Central memory CD8-positive, alpha-beta T cell (primary cell): ENCODE measurements at regions not wholly inside any gene's neighbourhood (a gene's known extent, or its start where the extent isn't known, plus 50 kb on each side); places are given as distances from the start of the nearest gene placed in this dataset.
"Not testable (repeated sequence)": the region's sequence is repeated elsewhere in the genome, so short reads cannot be mapped to it uniquely, and the experiment has no call there.

ENCODE experiments used
- ATAC-seq: fragments of 150-1000 bp; cut with Tn5 transposase; replicated peaks from 2 replicates; pipeline ENCODE4 v1.10.0; 2022; ENCODE audit warnings: mild to moderate bottlenecking, moderate FRiP score, moderate number of reproducible peaks; ENCODE audit not compliant: poor library complexity, severe bottlenecking; ENCODE audit errors: extremely low read depth
- DNase-seq, 2 donors: peaks; one replicate each; pipeline ENCODE4 v3.0.0; 2021; ENCODE audit warnings: low spot score in 2 of 2
- H3K27ac Mint-ChIP-seq: one replicate; pipeline ENCODE4 v1.8.0; 2022; ENCODE audit warnings: low read depth, mild to moderate bottlenecking, moderate library complexity, mixed read lengths
- H3K27me3 Mint-ChIP-seq: one replicate; pipeline ENCODE4 v1.8.0; 2022; ENCODE audit warnings: mixed read lengths
- H3K36me3 Mint-ChIP-seq: one replicate; pipeline ENCODE4 v1.8.0; 2022; ENCODE audit warnings: mild to moderate bottlenecking, moderate library complexity, mixed read lengths; ENCODE audit not compliant: insufficient read depth
- H3K4me1 Mint-ChIP-seq: one replicate; pipeline ENCODE4 v1.8.0; 2022; ENCODE audit warnings: mixed read lengths
- H3K4me3 Mint-ChIP-seq: one replicate; pipeline ENCODE4 v1.8.0; 2022; ENCODE audit warnings: mild to moderate bottlenecking, moderate library complexity, mixed read lengths
- H3K9me3 Mint-ChIP-seq: one replicate; pipeline ENCODE4 v1.8.0; 2022; ENCODE audit warnings: mixed read lengths

- H3K9me3 Mint-ChIP-seq, result peaks cover 10% of the 10 kb centered on the region
- no peaks in the 10 kb centered on the region for H3K36me3 Mint-ChIP-seq
- no peaks in the 10 kb centered on the region for H3K27me3 Mint-ChIP-seq
- H3K4me3 Mint-ChIP-seq, result no peak overlapping the region
- DNase-seq, result no peak
- H3K4me1 Mint-ChIP-seq, result no peaks in the 10 kb centered on the region
- H3K27ac Mint-ChIP-seq, result no peak overlapping the region
- no peak for ATAC-seq
Observed at GRCh38 chr5:2366816-2367215, 384.7 kb downstream of the IRX2 start.

- Mint-ChIP-seq H3K9me3 (peaks cover 6% of the 10 kb centered on the region), H3K27ac (no peak overlapping the region), H3K27me3 (peaks cover 10% of the 10 kb centered on the region), H3K36me3 (no peaks in the 10 kb centered on the region), H3K4me1 (no peaks in the 10 kb centered on the region), H3K4me3 (no peak overlapping the region)
- DNase-seq (no peak), ATAC-seq (no peak)
Observed at GRCh38 chr5:2357309-2357708, 394.2 kb downstream of the IRX2 start.

GRCh38 chr5:2355859-2356258 lies 395.6 kb downstream of the IRX2 start:
- H3K27me3 Mint-ChIP-seq, result peaks cover 10% of the 10 kb centered on the region
- no peaks in the 10 kb centered on the region for H3K4me1 Mint-ChIP-seq
- ATAC-seq (no peak), DNase-seq (no peak)
- peaks cover 11% of the 10 kb centered on the region for H3K9me3 Mint-ChIP-seq
- no peak overlapping the region for H3K4me3 Mint-ChIP-seq
- no peak overlapping the region for H3K27ac Mint-ChIP-seq
- no peaks in the 10 kb centered on the region for H3K36me3 Mint-ChIP-seq

- DNase-seq (no peak), ATAC-seq (no peak)
- Mint-ChIP-seq H3K27ac (no peak overlapping the region), H3K4me1 (no peaks in the 10 kb centered on the region), H3K27me3 (peaks cover 10% of the 10 kb centered on the region), H3K9me3 (peaks cover 11% of the 10 kb centered on the region), H3K4me3 (no peak overlapping the region), H3K36me3 (no peaks in the 10 kb centered on the region)
Observed at GRCh38 chr5:2353871-2354440, 397.5 kb downstream of the IRX2 start.

GRCh38 chr5:2353211-2353610 lies 398.3 kb downstream of the IRX2 start:
- H3K27ac Mint-ChIP-seq, result no peak overlapping the region
- DNase-seq, result no peak
- peaks cover 17% of the 10 kb centered on the region for H3K9me3 Mint-ChIP-seq
- H3K4me1 Mint-ChIP-seq, result no peaks in the 10 kb centered on the region
- H3K27me3 Mint-ChIP-seq, result peaks cover 10% of the 10 kb centered on the region
- no peak overlapping the region for H3K4me3 Mint-ChIP-seq
- no peak for ATAC-seq
- no peaks in the 10 kb centered on the region for H3K36me3 Mint-ChIP-seq

GRCh38 chr5:2352101-2352861 lies 399.2 kb downstream of the IRX2 start:
- H3K4me1 Mint-ChIP-seq, result no peaks in the 10 kb centered on the region
- peaks cover 10% of the 10 kb centered on the region for H3K27me3 Mint-ChIP-seq
- no peaks in the 10 kb centered on the region for H3K36me3 Mint-ChIP-seq
- DNase-seq (no peak), ATAC-seq (no peak)
- peaks cover 22% of the 10 kb centered on the region for H3K9me3 Mint-ChIP-seq
- no peak overlapping the region for H3K27ac Mint-ChIP-seq
- no peak overlapping the region for H3K4me3 Mint-ChIP-seq

- not testable (repeated sequence) for DNase-seq, H3K27ac Mint-ChIP-seq, H3K4me3 Mint-ChIP-seq, H3K4me1 Mint-ChIP-seq, ATAC-seq, H3K36me3 Mint-ChIP-seq
- Mint-ChIP-seq H3K9me3 (peaks cover 27% of the 10 kb centered on the region), H3K27me3 (peaks cover 15% of the 10 kb centered on the region)
Observed at GRCh38 chr5:2349768-2350167, 401.7 kb downstream of the IRX2 start.

GRCh38 chr5:2338686-2339085 lies 412.8 kb downstream of the IRX2 start:
- Mint-ChIP-seq H3K4me3 (no peak overlapping the region), H3K27me3 (peaks cover 18% of the 10 kb centered on the region), H3K36me3 (no peaks in the 10 kb centered on the region), H3K4me1 (no peaks in the 10 kb centered on the region), H3K27ac (no peak overlapping the region), H3K9me3 (no peaks in the 10 kb centered on the region)
- DNase-seq (no peak), ATAC-seq (no peak)

GRCh38 chr5:2335733-2336515 lies 415.6 kb downstream of the IRX2 start:
- Mint-ChIP-seq H3K4me3 (no peak overlapping the region), H3K4me1 (no peaks in the 10 kb centered on the region), H3K27me3 (no peaks in the 10 kb centered on the region), H3K36me3 (no peaks in the 10 kb centered on the region), H3K9me3 (peaks cover 6% of the 10 kb centered on the region), H3K27ac (no peak overlapping the region)
- ATAC-seq (no peak), DNase-seq (no peak)

- ATAC-seq (no peak), DNase-seq (no peak)
- Mint-ChIP-seq H3K4me3 (no peak overlapping the region), H3K4me1 (no peaks in the 10 kb centered on the region), H3K27me3 (no peaks in the 10 kb centered on the region), H3K9me3 (peaks cover 6% of the 10 kb centered on the region), H3K36me3 (no peaks in the 10 kb centered on the region), H3K27ac (no peak overlapping the region)
Observed at GRCh38 chr5:2335125-2335732, 416.2 kb downstream of the IRX2 start.

GRCh38 chr5:2334719-2335118 lies 416.8 kb downstream of the IRX2 start:
- ATAC-seq, result no peak
- Mint-ChIP-seq H3K9me3 (peaks cover 6% of the 10 kb centered on the region), H3K27me3 (no peaks in the 10 kb centered on the region), H3K4me1 (no peaks in the 10 kb centered on the region), H3K4me3 (no peak overlapping the region), H3K36me3 (no peaks in the 10 kb centered on the region), H3K27ac (no peak overlapping the region)
- no peak for DNase-seq

GRCh38 chr5:2333291-2333690 lies 418.2 kb downstream of the IRX2 start:
- Mint-ChIP-seq H3K4me3 (no peak overlapping the region), H3K27me3 (no peaks in the 10 kb centered on the region), H3K9me3 (peaks cover 6% of the 10 kb centered on the region), H3K4me1 (no peaks in the 10 kb centered on the region), H3K36me3 (peaks cover 2% of the 10 kb centered on the region), H3K27ac (no peak overlapping the region)
- no peak for DNase-seq
- no peak for ATAC-seq
